HL-60 (cell line): ENCODE measurements at regions not wholly inside any gene's neighbourhood (a gene's known extent, or its start where the extent isn't known, plus 50 kb on each side); places are given as distances from the start of the nearest gene placed in this dataset.

Experiments used
- DNase-seq, 2 experiments: peaks; one replicate each; pipeline ENCODE4 v3.0.0-alpha.2; 2010 to 2020; ENCODE audit warnings: low read depth in 1 of 2, low spot score in 1 of 2
- H3K27ac ChIP-seq: fragments of 250-450 bp; sonication (Bioruptor Pico); replicated peaks from 2 replicates; pipeline ENCODE4 v1.5.1; 2020; ENCODE audit warnings: mild to moderate bottlenecking, moderate library complexity
- H3K27me3 ChIP-seq: fragments of 250-450 bp; sonication (Bioruptor Pico); 2 replicates; pipeline ENCODE4 v1.5.1; 2021; ENCODE audit warnings: mild to moderate bottlenecking, moderate library complexity; ENCODE audit not compliant: insufficient read depth, poor library complexity, severe bottlenecking
- H3K4me3 ChIP-seq: replicated peaks from 2 replicates; pipeline ENCODE4 v1.5.1; 2011; ENCODE audit warnings: mild to moderate bottlenecking, control low read depth, low read length; ENCODE audit not compliant: insufficient read depth
- CTCF ChIP-seq: IDR thresholded peaks from one replicate; pipeline ENCODE4 v1.5.1; 2011; ENCODE audit warnings: low read length, control low read depth, inconsistent platforms; ENCODE audit not compliant: insufficient read depth
- GABPA ChIP-seq: IDR thresholded peaks from 2 replicates; pipeline ENCODE4 v1.6.1; 2012; ENCODE audit warnings: low read depth
- POLR2AphosphoS5 ChIP-seq: IDR thresholded peaks from 2 replicates; pipeline ENCODE4 v1.6.1; 2012; ENCODE audit warnings: low read depth
- SPI1 ChIP-seq: IDR thresholded peaks from 2 replicates; pipeline ENCODE4 v1.6.1; 2012; ENCODE audit warnings: low read depth, mild to moderate bottlenecking, borderline replicate concordance
- TF ChIP-seq, protein P1 (sequence below): IDR thresholded peaks from 2 replicates; pipeline ENCODE4 v1.6.1; 2012; ENCODE audit warnings: low read depth; ENCODE audit not compliant: insufficient replicate concordance

GRCh38 chr3:19016851-19017250 is 131.5 kb upstream of the KCNH8 start:
- H3K27ac ChIP-seq = no peak overlapping the region
- no peaks in the 10 kb centered on the region for H3K27me3 ChIP-seq
- no peak for DNase-seq
- TF ChIP-seq, protein P1, sequence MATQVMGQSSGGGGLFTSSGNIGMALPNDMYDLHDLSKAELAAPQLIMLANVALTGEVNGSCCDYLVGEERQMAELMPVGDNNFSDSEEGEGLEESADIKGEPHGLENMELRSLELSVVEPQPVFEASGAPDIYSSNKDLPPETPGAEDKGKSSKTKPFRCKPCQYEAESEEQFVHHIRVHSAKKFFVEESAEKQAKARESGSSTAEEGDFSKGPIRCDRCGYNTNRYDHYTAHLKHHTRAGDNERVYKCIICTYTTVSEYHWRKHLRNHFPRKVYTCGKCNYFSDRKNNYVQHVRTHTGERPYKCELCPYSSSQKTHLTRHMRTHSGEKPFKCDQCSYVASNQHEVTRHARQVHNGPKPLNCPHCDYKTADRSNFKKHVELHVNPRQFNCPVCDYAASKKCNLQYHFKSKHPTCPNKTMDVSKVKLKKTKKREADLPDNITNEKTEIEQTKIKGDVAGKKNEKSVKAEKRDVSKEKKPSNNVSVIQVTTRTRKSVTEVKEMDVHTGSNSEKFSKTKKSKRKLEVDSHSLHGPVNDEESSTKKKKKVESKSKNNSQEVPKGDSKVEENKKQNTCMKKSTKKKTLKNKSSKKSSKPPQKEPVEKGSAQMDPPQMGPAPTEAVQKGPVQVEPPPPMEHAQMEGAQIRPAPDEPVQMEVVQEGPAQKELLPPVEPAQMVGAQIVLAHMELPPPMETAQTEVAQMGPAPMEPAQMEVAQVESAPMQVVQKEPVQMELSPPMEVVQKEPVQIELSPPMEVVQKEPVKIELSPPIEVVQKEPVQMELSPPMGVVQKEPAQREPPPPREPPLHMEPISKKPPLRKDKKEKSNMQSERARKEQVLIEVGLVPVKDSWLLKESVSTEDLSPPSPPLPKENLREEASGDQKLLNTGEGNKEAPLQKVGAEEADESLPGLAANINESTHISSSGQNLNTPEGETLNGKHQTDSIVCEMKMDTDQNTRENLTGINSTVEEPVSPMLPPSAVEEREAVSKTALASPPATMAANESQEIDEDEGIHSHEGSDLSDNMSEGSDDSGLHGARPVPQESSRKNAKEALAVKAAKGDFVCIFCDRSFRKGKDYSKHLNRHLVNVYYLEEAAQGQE = no peak
- TF ChIP-seq POLR2AphosphoS5 = no peak
- no peak for TF ChIP-seq CTCF
- TF ChIP-seq SPI1 = no peak
- no peak for TF ChIP-seq GABPA
- no peak overlapping the region for H3K4me3 ChIP-seq

- TF ChIP-seq, protein P1 = no peak
- TF ChIP-seq CTCF (no peak), SPI1 (no peak), GABPA (no peak)
- Histone ChIP-seq H3K4me3 (no peak overlapping the region), H3K27ac (no peak overlapping the region), H3K27me3 (no peaks in the 10 kb centered on the region)
- DNase-seq = no peak
These were observed 134.4 kb upstream of the KCNH8 start for GRCh38 chr3:19013879-19014278.

DNA sequence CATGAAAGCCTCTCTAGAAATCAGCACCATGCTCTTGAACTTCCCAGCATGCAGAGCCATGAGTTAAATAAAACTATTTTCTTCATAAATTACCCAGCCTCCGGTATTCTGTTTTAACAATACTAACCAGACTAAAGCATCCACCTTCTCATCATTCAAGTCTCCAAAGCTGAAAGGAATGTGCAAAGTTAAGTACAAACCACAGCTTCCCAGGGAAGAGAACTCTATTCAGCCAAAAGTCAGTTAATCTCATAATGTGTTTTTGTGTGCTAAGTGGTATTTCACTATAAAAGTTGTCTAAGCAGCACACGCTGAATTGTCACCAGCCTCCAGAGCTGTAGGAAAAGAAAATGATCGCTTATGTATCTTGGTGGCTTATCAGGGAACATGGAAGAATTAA is 135.5 kb upstream of the KCNH8 start:
- no peak for DNase-seq
- no peak overlapping the region for H3K27ac ChIP-seq
- H3K4me3 ChIP-seq = no peak overlapping the region
- no peaks in the 10 kb centered on the region for H3K27me3 ChIP-seq
- TF ChIP-seq, protein P1 = no peak
- TF ChIP-seq POLR2AphosphoS5 = no peak

- no peak overlapping the region for H3K27ac ChIP-seq
- H3K27me3 ChIP-seq = no peaks in the 10 kb centered on the region
- TF ChIP-seq, protein P1 = no peak
- TF ChIP-seq GABPA = no peak
- H3K4me3 ChIP-seq = no peak overlapping the region
- no peak for DNase-seq
These were observed 145.7 kb upstream of the KCNH8 start for GRCh38 chr3:19002606-19003005.
